GM23338 (cell line): ENCODE measurements at regions not wholly inside any gene's neighbourhood (a gene's known extent, or its start where the extent isn't known, plus 50 kb on each side); places are given as distances from the start of the nearest gene placed in this dataset.

Experiments used
- ATAC-seq: fragments of 200-7000 bp; cut with Tn5 transposase; 3 replicates; pipeline ENCODE4 v1.9.1; 2020
- DNase-seq: peaks from one replicate; pipeline ENCODE4 v3.0.0-alpha.2; 2015; ENCODE audit warnings: low spot score
- H2AFZ ChIP-seq: fragments of 200-600 bp; sonication (generic); 2 replicates; pipeline ENCODE4 v1.8.0; 2016; ENCODE audit warnings: antibody characterized with exemption, mild to moderate bottlenecking, moderate library complexity
- H3F3A ChIP-seq: fragments of 200-600 bp; sonication (generic); replicated peaks from 2 replicates; pipeline ENCODE4 v1.8.0; 2017; ENCODE audit warnings: antibody characterized with exemption, mixed run types, low read depth
- H3K27ac ChIP-seq: fragments of 200-600 bp; sonication (generic); 2 replicates; pipeline ENCODE4 v1.6.1; 2016; ENCODE audit warnings: low read depth
- H3K27me3 ChIP-seq: fragments of 200-600 bp; sonication (generic); 2 replicates; pipeline ENCODE4 v1.8.0; 2016; ENCODE audit warnings: mild to moderate bottlenecking, mixed run types, moderate library complexity; ENCODE audit not compliant: insufficient read depth
- H3K36me3 ChIP-seq: fragments of 200-600 bp; sonication (generic); 2 replicates; pipeline ENCODE4 v1.8.0; 2016; ENCODE audit warnings: mild to moderate bottlenecking; ENCODE audit not compliant: insufficient read depth
- H3K4me1 ChIP-seq: fragments of 200-600 bp; sonication (generic); 2 replicates; pipeline ENCODE4 v1.8.0; 2016; ENCODE audit warnings: mild to moderate bottlenecking, moderate library complexity; ENCODE audit not compliant: insufficient read depth
- H3K4me2 ChIP-seq: fragments of 200-600 bp; sonication (generic); 2 replicates; pipeline ENCODE4 v1.7.1; 2017; ENCODE audit warnings: mixed run types
- H3K4me3 ChIP-seq: fragments of 200-600 bp; sonication (generic); 2 replicates; pipeline ENCODE4 v1.6.1; 2016; ENCODE audit warnings: mixed run types
- H3K79me2 ChIP-seq: fragments of 200-600 bp; sonication (generic); replicated peaks from 2 replicates; pipeline ENCODE4 v1.8.0; 2017; ENCODE audit warnings: mild to moderate bottlenecking; ENCODE audit not compliant: insufficient read depth
- H3K9me2 ChIP-seq: fragments of 200-600 bp; sonication (generic); 2 replicates; pipeline ENCODE4 v1.8.0; 2017; ENCODE audit not compliant: insufficient read depth
- H4K20me1 ChIP-seq: fragments of 200-600 bp; sonication (generic); replicated peaks from 2 replicates; pipeline ENCODE4 v1.8.0; 2017; ENCODE audit warnings: mild to moderate bottlenecking; ENCODE audit not compliant: insufficient read depth
- H3K27ac Mint-ChIP-seq: 2 replicates; pipeline ENCODE4 v1.8.0; 2020; ENCODE audit warnings: inconsistent platforms, mild to moderate bottlenecking, moderate library complexity, mixed read lengths
- H3K27me3 Mint-ChIP-seq: 3 replicates; pipeline ENCODE4 v1.8.0; 2022; ENCODE audit warnings: low read depth, mild to moderate bottlenecking, moderate library complexity, mixed read lengths, inconsistent platforms; ENCODE audit not compliant: insufficient read depth, poor library complexity
- H3K36me3 Mint-ChIP-seq: 3 replicates; pipeline ENCODE4 v1.8.0; 2021; ENCODE audit warnings: low read depth, mild to moderate bottlenecking, inconsistent platforms, moderate library complexity, mixed read lengths
- H3K4me1 Mint-ChIP-seq: 3 replicates; pipeline ENCODE4 v1.8.0; 2020; ENCODE audit warnings: mild to moderate bottlenecking, inconsistent platforms, mixed read lengths
- H3K4me3 Mint-ChIP-seq: 3 replicates; pipeline ENCODE4 v1.8.0; 2021; ENCODE audit warnings: moderate library complexity, mild to moderate bottlenecking, inconsistent platforms, mixed read lengths
- H3K9me3 Mint-ChIP-seq: 3 replicates; pipeline ENCODE4 v1.8.0; 2020; ENCODE audit warnings: moderate library complexity, mild to moderate bottlenecking, inconsistent platforms, mixed read lengths
- CREB1 ChIP-seq: fragments of 250-450 bp; sonication (Bioruptor Pico); IDR thresholded peaks from 2 replicates; pipeline ENCODE4 v1.5.0; 2020; ENCODE audit warnings: low read depth, mild to moderate bottlenecking, moderate library complexity
- CTCF ChIP-seq, 2 experiments: fragments of 200-600 bp in 1 of 2; sonication (generic) in 1 of 2; conservative IDR thresholded peaks; 2 replicates each; pipeline versions ENCODE4 v1.5.1 to v1.6.1; 2016 to 2017; ENCODE audit warnings: antibody characterized with exemption in 2 of 2, low read depth in 2 of 2, mild to moderate bottlenecking in 2 of 2, moderate library complexity in 1 of 2
- ETS1 ChIP-seq: IDR thresholded peaks from 2 replicates; pipeline ENCODE4 v1.6.1; 2016; ENCODE audit warnings: antibody characterized with exemption
- EZH2 ChIP-seq: fragments of 200-600 bp; sonication (generic); IDR thresholded peaks from one replicate; pipeline ENCODE4 v1.8.0; 2017; ENCODE audit warnings: antibody characterized with exemption, mild to moderate bottlenecking, low read depth; ENCODE audit not compliant: unreplicated experiment
- EZH2phosphoT487 ChIP-seq: fragments of 200-600 bp; sonication (generic); IDR thresholded peaks from one replicate; pipeline ENCODE4 v1.8.1; 2018; ENCODE audit warnings: antibody characterized with exemption; ENCODE audit not compliant: unreplicated experiment
- JUNB ChIP-seq: IDR thresholded peaks from one replicate; pipeline ENCODE4 v1.6.1; 2016; ENCODE audit warnings: antibody characterized with exemption; ENCODE audit not compliant: unreplicated experiment
- NANOG ChIP-seq: IDR thresholded peaks from 2 replicates; pipeline ENCODE4 v1.6.1; 2016; ENCODE audit warnings: antibody characterized with exemption, borderline replicate concordance
- POLR2AphosphoS5 ChIP-seq: IDR thresholded peaks from 2 replicates; pipeline ENCODE4 v1.6.1; 2016; ENCODE audit warnings: antibody characterized with exemption, low read depth
- REST ChIP-seq: IDR thresholded peaks from one replicate; pipeline ENCODE4 v1.6.1; 2018; ENCODE audit warnings: antibody characterized with exemption; ENCODE audit not compliant: unreplicated experiment
- STAT1 ChIP-seq: IDR thresholded peaks from one replicate; pipeline ENCODE4 v1.6.1; 2016; ENCODE audit warnings: antibody characterized with exemption; ENCODE audit not compliant: unreplicated experiment
- ZNF114 ChIP-seq: fragments of 250-450 bp; sonication (Bioruptor Pico); IDR thresholded peaks from 2 replicates; pipeline ENCODE4 v1.5.0; 2020; ENCODE audit warnings: mild to moderate bottlenecking, moderate library complexity
- ZNF331 ChIP-seq: fragments of 250-450 bp; sonication (Bioruptor Pico); IDR thresholded peaks from 2 replicates; pipeline ENCODE4 v1.5.0; 2020; ENCODE audit warnings: low read depth, mild to moderate bottlenecking, moderate library complexity
- TF ChIP-seq, protein P1 (sequence below): fragments of 250-450 bp; sonication (Bioruptor Pico); IDR thresholded peaks from 2 replicates; pipeline ENCODE4 v1.5.0; 2020; ENCODE audit warnings: mild to moderate bottlenecking, moderate library complexity

DNA sequence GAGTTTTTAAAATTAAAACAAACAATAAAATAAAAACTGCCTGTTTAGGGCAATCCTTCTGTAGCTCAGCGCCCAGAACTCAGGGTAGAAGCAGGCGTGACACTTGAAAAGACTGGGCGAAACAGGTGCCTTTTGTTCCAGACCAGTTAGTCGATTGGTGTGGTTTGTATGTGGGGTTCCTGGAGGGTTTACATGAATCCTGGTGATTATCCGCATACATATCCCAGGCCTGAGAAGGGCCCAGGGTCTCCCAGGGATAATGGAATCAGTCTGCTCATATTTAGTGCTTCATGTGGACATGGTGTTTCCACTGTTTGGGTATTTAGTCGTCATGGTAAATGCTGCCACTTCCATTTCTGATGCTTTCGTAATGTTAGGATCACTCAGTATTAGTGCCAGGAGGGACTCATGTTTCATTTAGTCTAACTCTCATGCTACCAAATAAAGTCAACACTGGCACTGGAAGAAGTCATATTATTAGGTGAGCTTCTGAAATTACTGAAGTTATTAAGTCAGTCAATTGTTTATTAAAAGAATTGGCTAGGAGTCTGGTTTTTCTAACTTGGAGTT is 116.5 kb downstream of the SAMD5 start:
- DNase-seq (no peak), ATAC-seq (no peak)
- no peak for TF ChIP-seq JUNB
- TF ChIP-seq EZH2phosphoT487, result no peak
- no peak for TF ChIP-seq STAT1
- no peak for TF ChIP-seq POLR2AphosphoS5
- TF ChIP-seq EZH2, result no peak
- TF ChIP-seq ZNF114 (CRISPR knock-in tag), result no peak
- TF ChIP-seq, protein P1, sequence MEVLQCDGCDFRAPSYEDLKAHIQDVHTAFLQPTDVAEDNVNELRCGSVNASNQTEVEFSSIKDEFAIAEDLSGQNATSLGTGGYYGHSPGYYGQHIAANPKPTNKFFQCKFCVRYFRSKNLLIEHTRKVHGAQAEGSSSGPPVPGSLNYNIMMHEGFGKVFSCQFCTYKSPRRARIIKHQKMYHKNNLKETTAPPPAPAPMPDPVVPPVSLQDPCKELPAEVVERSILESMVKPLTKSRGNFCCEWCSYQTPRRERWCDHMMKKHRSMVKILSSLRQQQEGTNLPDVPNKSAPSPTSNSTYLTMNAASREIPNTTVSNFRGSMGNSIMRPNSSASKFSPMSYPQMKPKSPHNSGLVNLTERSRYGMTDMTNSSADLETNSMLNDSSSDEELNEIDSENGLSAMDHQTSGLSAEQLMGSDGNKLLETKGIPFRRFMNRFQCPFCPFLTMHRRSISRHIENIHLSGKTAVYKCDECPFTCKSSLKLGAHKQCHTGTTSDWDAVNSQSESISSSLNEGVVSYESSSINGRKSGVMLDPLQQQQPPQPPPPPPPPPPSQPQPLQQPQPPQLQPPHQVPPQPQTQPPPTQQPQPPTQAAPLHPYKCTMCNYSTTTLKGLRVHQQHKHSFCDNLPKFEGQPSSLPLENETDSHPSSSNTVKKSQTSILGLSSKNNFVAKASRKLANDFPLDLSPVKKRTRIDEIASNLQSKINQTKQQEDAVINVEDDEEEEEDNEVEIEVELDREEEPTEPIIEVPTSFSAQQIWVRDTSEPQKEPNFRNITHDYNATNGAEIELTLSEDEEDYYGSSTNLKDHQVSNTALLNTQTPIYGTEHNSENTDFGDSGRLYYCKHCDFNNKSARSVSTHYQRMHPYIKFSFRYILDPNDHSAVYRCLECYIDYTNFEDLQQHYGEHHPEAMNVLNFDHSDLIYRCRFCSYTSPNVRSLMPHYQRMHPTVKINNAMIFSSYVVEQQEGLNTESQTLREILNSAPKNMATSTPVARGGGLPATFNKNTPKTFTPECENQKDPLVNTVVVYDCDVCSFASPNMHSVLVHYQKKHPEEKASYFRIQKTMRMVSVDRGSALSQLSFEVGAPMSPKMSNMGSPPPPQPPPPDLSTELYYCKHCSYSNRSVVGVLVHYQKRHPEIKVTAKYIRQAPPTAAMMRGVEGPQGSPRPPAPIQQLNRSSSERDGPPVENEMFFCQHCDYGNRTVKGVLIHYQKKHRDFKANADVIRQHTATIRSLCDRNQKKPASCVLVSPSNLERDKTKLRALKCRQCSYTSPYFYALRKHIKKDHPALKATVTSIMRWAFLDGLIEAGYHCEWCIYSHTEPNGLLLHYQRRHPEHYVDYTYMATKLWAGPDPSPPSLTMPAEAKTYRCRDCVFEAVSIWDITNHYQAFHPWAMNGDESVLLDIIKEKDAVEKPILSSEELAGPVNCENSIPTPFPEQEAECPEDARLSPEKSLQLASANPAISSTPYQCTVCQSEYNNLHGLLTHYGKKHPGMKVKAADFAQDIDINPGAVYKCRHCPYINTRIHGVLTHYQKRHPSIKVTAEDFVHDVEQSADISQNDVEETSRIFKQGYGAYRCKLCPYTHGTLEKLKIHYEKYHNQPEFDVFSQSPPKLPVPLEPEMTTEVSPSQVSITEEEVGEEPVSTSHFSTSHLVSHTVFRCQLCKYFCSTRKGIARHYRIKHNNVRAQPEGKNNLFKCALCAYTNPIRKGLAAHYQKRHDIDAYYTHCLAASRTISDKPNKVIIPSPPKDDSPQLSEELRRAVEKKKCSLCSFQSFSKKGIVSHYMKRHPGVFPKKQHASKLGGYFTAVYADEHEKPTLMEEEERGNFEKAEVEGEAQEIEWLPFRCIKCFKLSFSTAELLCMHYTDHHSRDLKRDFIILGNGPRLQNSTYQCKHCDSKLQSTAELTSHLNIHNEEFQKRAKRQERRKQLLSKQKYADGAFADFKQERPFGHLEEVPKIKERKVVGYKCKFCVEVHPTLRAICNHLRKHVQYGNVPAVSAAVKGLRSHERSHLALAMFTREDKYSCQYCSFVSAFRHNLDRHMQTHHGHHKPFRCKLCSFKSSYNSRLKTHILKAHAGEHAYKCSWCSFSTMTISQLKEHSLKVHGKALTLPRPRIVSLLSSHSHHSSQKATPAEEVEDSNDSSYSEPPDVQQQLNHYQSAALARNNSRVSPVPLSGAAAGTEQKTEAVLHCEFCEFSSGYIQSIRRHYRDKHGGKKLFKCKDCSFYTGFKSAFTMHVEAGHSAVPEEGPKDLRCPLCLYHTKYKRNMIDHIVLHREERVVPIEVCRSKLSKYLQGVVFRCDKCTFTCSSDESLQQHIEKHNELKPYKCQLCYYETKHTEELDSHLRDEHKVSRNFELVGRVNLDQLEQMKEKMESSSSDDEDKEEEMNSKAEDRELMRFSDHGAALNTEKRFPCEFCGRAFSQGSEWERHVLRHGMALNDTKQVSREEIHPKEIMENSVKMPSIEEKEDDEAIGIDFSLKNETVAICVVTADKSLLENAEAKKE (CRISPR knock-in tag), result no peak
- no peak for TF ChIP-seq ZNF331
- no peak for TF ChIP-seq REST
- no peak for TF ChIP-seq CTCF (conservative IDR thresholded peaks at IDR 0.05; ENCODE audit: low read depth in 2 of 2)
- no peak for TF ChIP-seq ETS1
- no peak for TF ChIP-seq NANOG
- TF ChIP-seq CREB1 (CRISPR knock-in tag), result no peak
- no peak overlapping the region for H3K4me3 ChIP-seq
- H3K9me2 ChIP-seq, result 0 out of 2 replicates have a peak, but pooled peaks cover 2% of the 10 kb centered on the region
- Mint-ChIP-seq H3K4me1 (no peaks in the 10 kb centered on the region), H3K27ac (no peak overlapping the region), H3K36me3 (no peaks in the 10 kb centered on the region), H3K9me3 (no peaks in the 10 kb centered on the region), H3K27me3 (no peaks in the 10 kb centered on the region), H3K4me3 (no peak overlapping the region)
- H3K79me2 ChIP-seq, result no peaks in the 10 kb centered on the region
- no peaks in the 10 kb centered on the region for H3K36me3 ChIP-seq
- H3K27ac ChIP-seq, result no peak overlapping the region
- no peaks in the 10 kb centered on the region for H4K20me1 ChIP-seq
- H3K27me3 ChIP-seq, result no peaks in the 10 kb centered on the region
- H2AFZ ChIP-seq, result no peak overlapping the region
- no peaks in the 10 kb centered on the region for H3F3A ChIP-seq
- no peaks in the 10 kb centered on the region for H3K4me1 ChIP-seq
- H3K4me2 ChIP-seq, result no peak overlapping the region
